Adipocyte (in vitro differentiated cells): ENCODE measurements at regions not wholly inside any gene's neighbourhood (a gene's known extent, or its start where the extent isn't known, plus 50 kb on each side); places are given as distances from the start of the nearest gene placed in this dataset.
A peak's percentile ranks its signal among the peaks of the same experiment; 100 is the strongest.

Experiments used
- DNase-seq: peaks from one replicate; pipeline ENCODE4 v3.0.0-alpha.2; 2015; ENCODE audit warnings: low read depth
- H3K27me3 ChIP-seq: replicated peaks from 2 replicates; pipeline ENCODE4 v1.7.0; 2013; ENCODE audit warnings: mild to moderate bottlenecking, low read length, moderate library complexity; ENCODE audit not compliant: control insufficient read depth, insufficient read depth
- H3K36me3 ChIP-seq: 2 replicates; pipeline ENCODE4 v1.7.0; 2013; ENCODE audit warnings: low read length, mild to moderate bottlenecking, moderate library complexity; ENCODE audit not compliant: control insufficient read depth, insufficient read depth, severe bottlenecking
- H3K4me1 ChIP-seq: 2 replicates; pipeline ENCODE4 v1.7.0; 2013; ENCODE audit warnings: mild to moderate bottlenecking, low read length, moderate library complexity; ENCODE audit not compliant: control insufficient read depth, insufficient read depth
- H3K4me3 ChIP-seq: 2 replicates; pipeline ENCODE4 v1.7.0; 2013; ENCODE audit warnings: mild to moderate bottlenecking, low read length, moderate library complexity
- H3K9ac ChIP-seq: 2 replicates; pipeline ENCODE4 v1.7.0; 2013; ENCODE audit warnings: mild to moderate bottlenecking, low read length, moderate library complexity
- H3K9me3 ChIP-seq: 2 replicates; pipeline ENCODE4 v1.7.0; 2013; ENCODE audit warnings: mild to moderate bottlenecking, low read length, moderate library complexity; ENCODE audit not compliant: control insufficient read depth

GRCh38 chr2:198219292-198219691, 414.9 kb downstream of the PLCL1 start:
- H3K27me3 ChIP-seq: no peaks in the 10 kb centered on the region
- DNase-seq: no peak
- H3K36me3 ChIP-seq: no peaks in the 10 kb centered on the region
- peaks cover 19% of the 10 kb centered on the region for H3K4me1 ChIP-seq
- no peak overlapping the region for H3K9ac ChIP-seq
- no peaks in the 10 kb centered on the region for H3K9me3 ChIP-seq
- no peak overlapping the region for H3K4me3 ChIP-seq

GRCh38 chr2:198214114-198214596, 409.8 kb downstream of the PLCL1 start:
- no peaks in the 10 kb centered on the region for H3K27me3 ChIP-seq
- H3K4me3 ChIP-seq: peak overlapping the region; percentile 24
- peak; percentile 75 for DNase-seq
- H3K9ac ChIP-seq: peak overlapping the region; percentile 65
- no peaks in the 10 kb centered on the region for H3K36me3 ChIP-seq
- H3K4me1 ChIP-seq: peaks cover 26% of the 10 kb centered on the region
- H3K9me3 ChIP-seq: no peaks in the 10 kb centered on the region

GRCh38 chr2:198213253-198213652, 408.9 kb downstream of the PLCL1 start:
- H3K4me1 ChIP-seq: peaks cover 26% of the 10 kb centered on the region
- H3K27me3 ChIP-seq: no peaks in the 10 kb centered on the region
- H3K4me3 ChIP-seq: peak overlapping the region; percentile 33
- H3K9ac ChIP-seq: peak overlapping the region; percentile 60
- H3K36me3 ChIP-seq: no peaks in the 10 kb centered on the region
- no peaks in the 10 kb centered on the region for H3K9me3 ChIP-seq
- DNase-seq: no peak

- DNase-seq: no peak
- Histone ChIP-seq H3K4me3 (no peak overlapping the region), H3K4me1 (peaks cover 26% of the 10 kb centered on the region), H3K36me3 (no peaks in the 10 kb centered on the region), H3K9ac (no peak overlapping the region), H3K27me3 (no peaks in the 10 kb centered on the region), H3K9me3 (no peaks in the 10 kb centered on the region)
These were observed 407.3 kb downstream of the PLCL1 start for GRCh38 chr2:198211706-198212105.

GRCh38 chr2:198203336-198204069, 399.1 kb downstream of the PLCL1 start:
- H3K27me3 ChIP-seq: no peaks in the 10 kb centered on the region
- H3K9me3 ChIP-seq: no peaks in the 10 kb centered on the region
- no peaks in the 10 kb centered on the region for H3K36me3 ChIP-seq
- DNase-seq: peak; percentile 12
- H3K9ac ChIP-seq: no peak overlapping the region
- no peak overlapping the region for H3K4me3 ChIP-seq
- no peaks in the 10 kb centered on the region for H3K4me1 ChIP-seq
